ENCODE measurements at regions not wholly inside any gene's neighbourhood (a gene's known extent, or its start where the extent isn't known, plus 50 kb on each side); places are given as distances from the start of the nearest gene placed in this dataset.

- DNase-seq (ENCODE audit: low read depth in 4 of 4, low spot score in 3 of 4), result no peak
Observed at GRCh38 chr6:21648475-21649050, 55.0 kb downstream of the SOX4 start.

GRCh38 chr6:21653323-21653722 is 59.8 kb downstream of the SOX4 start:
- DNase-seq (ENCODE audit: low read depth in 4 of 4, low spot score in 3 of 4), result no peak

- DNase-seq (ENCODE audit: low read depth in 4 of 4, low spot score in 3 of 4), result no peak
Observed at GRCh38 chr6:21653905-21654304, 60.4 kb downstream of the SOX4 start.

GRCh38 chr6:21654361-21654760 is 60.8 kb downstream of the SOX4 start:
- DNase-seq (ENCODE audit: low read depth in 4 of 4, low spot score in 3 of 4), result no peak

- DNase-seq (ENCODE audit: low read depth in 4 of 4, low spot score in 3 of 4), result no peak
Observed at GRCh38 chr6:21663966-21664313, 70.4 kb downstream of the SOX4 start.

- peak in 2 of 4 donors; percentile 52 to 67 for DNase-seq (ENCODE audit: low read depth in 4 of 4, low spot score in 3 of 4)
Observed at GRCh38 chr6:21664314-21665109, 71.0 kb downstream of the SOX4 start.

GRCh38 chr6:21665110-21665391 is 71.5 kb downstream of the SOX4 start:
- peak in 1 of 4 donors; percentile 19 for DNase-seq (ENCODE audit: low read depth in 4 of 4, low spot score in 3 of 4)

- peak in 1 of 4 donors; percentile 41 for DNase-seq (ENCODE audit: low read depth in 4 of 4, low spot score in 3 of 4)
Observed at GRCh38 chr6:21665392-21666200, 72.0 kb downstream of the SOX4 start.

GRCh38 chr6:21666201-21666691 is 72.7 kb downstream of the SOX4 start:
- peak in 1 of 4 donors; percentile 21 for DNase-seq (ENCODE audit: low read depth in 4 of 4, low spot score in 3 of 4)

GRCh38 chr6:21666853-21667681 is 73.5 kb downstream of the SOX4 start:
- no peak for DNase-seq (ENCODE audit: low read depth in 4 of 4, low spot score in 3 of 4)

GRCh38 chr6:21668795-21669194 is 75.2 kb downstream of the SOX4 start:
- DNase-seq (ENCODE audit: low read depth in 4 of 4, low spot score in 3 of 4), result no peak

- no peak for DNase-seq (ENCODE audit: low read depth in 4 of 4, low spot score in 3 of 4)
Observed at GRCh38 chr6:21676769-21677168, 83.2 kb downstream of the SOX4 start.

- DNase-seq (ENCODE audit: low read depth in 4 of 4, low spot score in 3 of 4), result no peak
Observed at GRCh38 chr6:21678990-21679389, 85.4 kb downstream of the SOX4 start.

GRCh38 chr6:21679761-21680265 is 86.3 kb downstream of the SOX4 start:
- no peak for DNase-seq (ENCODE audit: low read depth in 4 of 4, low spot score in 3 of 4)

GRCh38 chr6:21680611-21681010 is 87.1 kb downstream of the SOX4 start:
- no peak for DNase-seq (ENCODE audit: low read depth in 4 of 4, low spot score in 3 of 4)

- no peak for DNase-seq (ENCODE audit: low read depth in 4 of 4, low spot score in 3 of 4)
Observed at GRCh38 chr6:21690489-21690888, 96.9 kb downstream of the SOX4 start.

GRCh38 chr6:21691685-21692346 is 98.3 kb downstream of the SOX4 start:
- no peak for DNase-seq (ENCODE audit: low read depth in 4 of 4, low spot score in 3 of 4)

- DNase-seq (ENCODE audit: low read depth in 4 of 4, low spot score in 3 of 4), result no peak
Observed at GRCh38 chr6:21692721-21693120, 99.2 kb downstream of the SOX4 start.

GRCh38 chr6:21694168-21694567 is 100.6 kb downstream of the SOX4 start:
- no peak for DNase-seq (ENCODE audit: low read depth in 4 of 4, low spot score in 3 of 4)
